ENCODE measurements at regions not wholly inside any gene's neighbourhood (a gene's known extent, or its start where the extent isn't known, plus 50 kb on each side); places are given as distances from the start of the nearest gene placed in this dataset.

DNA sequence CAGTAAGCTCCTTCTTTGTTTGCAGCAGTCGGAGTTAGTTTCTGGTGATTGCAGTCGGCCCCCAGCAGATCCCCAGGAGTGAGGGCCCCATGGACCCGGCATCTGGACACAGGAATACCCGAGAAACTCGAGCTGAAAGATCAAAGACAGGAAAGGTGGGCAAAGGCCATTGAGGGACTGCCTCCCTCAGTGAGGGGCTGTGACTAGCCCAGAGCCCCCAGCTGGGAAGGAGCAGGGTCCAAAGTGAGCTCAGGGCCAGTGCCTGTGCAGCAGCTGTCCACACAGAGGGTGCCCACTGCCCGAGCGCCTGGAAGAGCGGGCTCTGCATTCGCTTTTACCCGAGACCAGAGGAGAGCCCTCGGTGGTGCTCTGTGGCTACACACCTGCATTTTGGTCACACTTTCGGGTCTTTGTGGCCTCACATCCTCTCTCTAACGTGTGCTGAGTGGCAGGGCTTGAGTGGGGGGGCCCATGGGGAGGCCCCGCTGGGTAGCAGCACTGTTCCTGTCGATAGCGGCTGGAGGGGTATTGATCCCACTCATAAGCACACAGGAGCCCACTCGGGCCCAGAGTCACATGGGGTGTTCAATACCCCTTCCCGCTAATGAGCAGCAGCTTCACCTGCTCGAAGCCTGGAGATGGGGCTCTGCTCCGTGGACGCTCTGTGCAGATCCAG lies 532.9 kb downstream of the TBC1D22A start:
- TF ChIP-seq, protein P1, sequence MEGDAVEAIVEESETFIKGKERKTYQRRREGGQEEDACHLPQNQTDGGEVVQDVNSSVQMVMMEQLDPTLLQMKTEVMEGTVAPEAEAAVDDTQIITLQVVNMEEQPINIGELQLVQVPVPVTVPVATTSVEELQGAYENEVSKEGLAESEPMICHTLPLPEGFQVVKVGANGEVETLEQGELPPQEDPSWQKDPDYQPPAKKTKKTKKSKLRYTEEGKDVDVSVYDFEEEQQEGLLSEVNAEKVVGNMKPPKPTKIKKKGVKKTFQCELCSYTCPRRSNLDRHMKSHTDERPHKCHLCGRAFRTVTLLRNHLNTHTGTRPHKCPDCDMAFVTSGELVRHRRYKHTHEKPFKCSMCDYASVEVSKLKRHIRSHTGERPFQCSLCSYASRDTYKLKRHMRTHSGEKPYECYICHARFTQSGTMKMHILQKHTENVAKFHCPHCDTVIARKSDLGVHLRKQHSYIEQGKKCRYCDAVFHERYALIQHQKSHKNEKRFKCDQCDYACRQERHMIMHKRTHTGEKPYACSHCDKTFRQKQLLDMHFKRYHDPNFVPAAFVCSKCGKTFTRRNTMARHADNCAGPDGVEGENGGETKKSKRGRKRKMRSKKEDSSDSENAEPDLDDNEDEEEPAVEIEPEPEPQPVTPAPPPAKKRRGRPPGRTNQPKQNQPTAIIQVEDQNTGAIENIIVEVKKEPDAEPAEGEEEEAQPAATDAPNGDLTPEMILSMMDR (IDR thresholded peaks at IDR 0.05; ENCODE audit: low read depth, low read length, poor library complexity, severe bottlenecking), result no peak
- TF ChIP-seq EZH2phosphoT487 (IDR thresholded peaks at IDR 0.05; ENCODE audit: borderline replicate concordance, low read length), result no peak
